GM12872 (cell line): ENCODE measurements at regions not wholly inside any gene's neighbourhood (a gene's known extent, or its start where the extent isn't known, plus 50 kb on each side); places are given as distances from the start of the nearest gene placed in this dataset.

Experiments
- TF ChIP-seq, protein P1 (sequence below): IDR thresholded peaks from 3 replicates; pipeline ENCODE4 v1.5.1; 2011; ENCODE audit warnings: low read depth, mild to moderate bottlenecking, low read length, moderate library complexity; ENCODE audit not compliant: insufficient read depth

DNA sequence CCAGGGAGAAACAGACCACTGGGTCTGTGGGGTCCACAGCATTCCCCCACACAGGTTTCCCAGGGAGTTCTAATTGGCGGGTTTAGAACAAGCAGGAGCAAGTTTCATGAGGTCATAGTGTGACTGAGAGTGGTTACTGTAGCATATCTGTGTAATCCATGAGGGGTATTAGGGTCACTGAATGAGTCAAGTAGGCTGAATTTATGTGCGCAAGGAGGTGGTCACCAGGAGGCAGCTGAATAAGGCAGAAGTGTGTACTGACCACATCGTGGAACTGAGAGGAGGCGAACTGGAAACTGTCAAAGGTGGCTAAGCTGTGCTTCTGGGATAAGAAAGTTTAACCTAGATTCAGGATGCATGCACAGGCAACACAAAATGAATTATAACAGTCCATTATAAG, 876.0 kb downstream of the METTL15 start:
- TF ChIP-seq, protein P1, sequence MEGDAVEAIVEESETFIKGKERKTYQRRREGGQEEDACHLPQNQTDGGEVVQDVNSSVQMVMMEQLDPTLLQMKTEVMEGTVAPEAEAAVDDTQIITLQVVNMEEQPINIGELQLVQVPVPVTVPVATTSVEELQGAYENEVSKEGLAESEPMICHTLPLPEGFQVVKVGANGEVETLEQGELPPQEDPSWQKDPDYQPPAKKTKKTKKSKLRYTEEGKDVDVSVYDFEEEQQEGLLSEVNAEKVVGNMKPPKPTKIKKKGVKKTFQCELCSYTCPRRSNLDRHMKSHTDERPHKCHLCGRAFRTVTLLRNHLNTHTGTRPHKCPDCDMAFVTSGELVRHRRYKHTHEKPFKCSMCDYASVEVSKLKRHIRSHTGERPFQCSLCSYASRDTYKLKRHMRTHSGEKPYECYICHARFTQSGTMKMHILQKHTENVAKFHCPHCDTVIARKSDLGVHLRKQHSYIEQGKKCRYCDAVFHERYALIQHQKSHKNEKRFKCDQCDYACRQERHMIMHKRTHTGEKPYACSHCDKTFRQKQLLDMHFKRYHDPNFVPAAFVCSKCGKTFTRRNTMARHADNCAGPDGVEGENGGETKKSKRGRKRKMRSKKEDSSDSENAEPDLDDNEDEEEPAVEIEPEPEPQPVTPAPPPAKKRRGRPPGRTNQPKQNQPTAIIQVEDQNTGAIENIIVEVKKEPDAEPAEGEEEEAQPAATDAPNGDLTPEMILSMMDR = no peak

DNA sequence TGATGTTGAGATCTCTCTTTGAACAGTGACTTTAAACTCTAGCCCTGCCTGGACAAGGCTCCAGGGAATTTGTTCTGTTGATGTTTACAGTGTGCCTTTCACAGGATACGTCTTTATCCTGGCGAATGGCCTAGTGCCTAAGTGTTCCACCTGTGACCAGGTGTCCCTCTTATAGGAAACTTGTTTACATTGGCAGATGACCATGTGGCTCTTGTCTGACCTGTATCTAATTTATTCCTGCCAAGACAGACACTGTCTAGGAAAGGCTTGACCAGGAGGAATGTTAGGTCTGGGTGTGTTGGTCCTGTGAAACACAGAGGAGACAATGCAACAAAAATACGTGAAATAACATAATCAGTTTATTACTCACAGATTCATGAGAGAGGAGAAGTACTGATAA, 875.6 kb downstream of the METTL15 start:
- TF ChIP-seq, protein P1 = no peak

DNA sequence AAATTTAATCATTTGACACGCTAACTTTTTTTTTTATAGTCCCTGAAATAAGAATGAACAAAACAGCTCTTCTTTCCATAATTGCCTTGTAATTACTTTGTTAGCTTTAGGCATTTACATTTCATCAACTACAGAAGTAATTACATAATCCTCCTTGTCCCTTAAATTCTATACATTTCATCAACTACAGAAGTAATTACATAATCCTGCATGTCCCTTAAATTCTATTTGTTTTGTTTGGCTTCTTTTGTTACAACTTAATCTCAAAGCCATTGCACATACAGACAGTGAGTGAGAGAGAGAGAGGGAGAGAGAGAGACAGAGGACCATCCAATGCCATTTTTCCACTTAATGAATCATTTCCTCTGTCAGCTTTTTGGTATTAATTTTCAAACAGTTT, 873.2 kb downstream of the METTL15 start:
- TF ChIP-seq, protein P1 = no peak

DNA sequence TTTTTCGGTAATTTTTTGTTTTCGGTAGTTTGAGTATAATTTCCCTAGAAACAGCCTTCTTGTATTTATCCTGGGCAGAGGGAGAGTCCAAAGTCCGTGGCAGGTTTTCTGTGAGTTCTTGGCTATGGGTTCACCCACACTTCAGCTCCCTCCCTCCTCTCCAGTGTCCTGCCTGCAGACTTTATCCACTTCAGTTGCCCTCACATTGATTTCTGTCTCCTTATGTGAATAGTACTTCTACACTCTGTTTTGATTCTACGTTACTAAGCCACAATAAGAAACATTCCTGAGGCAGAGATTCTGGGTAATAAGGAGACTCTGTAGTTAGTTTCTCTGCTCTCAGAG, 868.6 kb downstream of the METTL15 start:
- TF ChIP-seq, protein P1 = no peak

DNA sequence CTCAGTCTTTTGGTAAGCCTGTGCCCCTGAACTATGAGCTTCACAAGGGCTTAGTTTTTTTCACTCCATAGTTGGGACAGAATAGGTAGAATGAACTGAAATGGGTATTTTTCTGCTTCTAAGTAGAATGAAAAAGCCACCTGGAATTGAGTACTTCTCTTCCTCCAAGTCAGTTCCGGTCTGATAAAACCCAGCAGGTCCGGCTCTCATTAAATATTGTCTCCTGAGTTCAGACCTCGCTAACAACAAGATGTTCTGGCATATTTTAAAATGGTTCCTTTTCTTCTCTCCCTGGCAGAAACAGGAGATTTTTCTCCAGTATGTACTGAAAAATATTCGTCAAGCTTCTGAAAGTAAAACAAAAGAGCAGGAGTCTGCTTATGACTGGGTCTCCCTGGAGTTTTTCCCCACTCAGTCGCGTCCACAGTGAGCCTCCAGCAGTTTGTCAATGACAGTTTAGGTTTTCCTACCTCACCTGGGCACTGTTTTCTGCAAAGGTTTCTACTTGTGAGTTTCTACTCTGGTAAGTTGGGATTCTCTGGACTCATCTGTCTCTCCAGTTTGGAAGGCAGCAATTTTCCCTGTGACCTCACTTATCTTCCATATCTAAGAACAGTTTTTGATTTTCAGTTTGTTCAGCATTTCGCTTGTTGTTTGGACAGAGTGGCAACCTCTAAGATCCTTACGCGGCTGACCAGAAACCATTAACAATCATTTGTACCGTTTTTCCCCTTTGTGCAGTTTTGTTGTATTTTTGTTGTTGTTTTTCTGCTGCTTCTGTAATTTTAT, 868.0 kb downstream of the METTL15 start:
- TF ChIP-seq, protein P1 = no peak

DNA sequence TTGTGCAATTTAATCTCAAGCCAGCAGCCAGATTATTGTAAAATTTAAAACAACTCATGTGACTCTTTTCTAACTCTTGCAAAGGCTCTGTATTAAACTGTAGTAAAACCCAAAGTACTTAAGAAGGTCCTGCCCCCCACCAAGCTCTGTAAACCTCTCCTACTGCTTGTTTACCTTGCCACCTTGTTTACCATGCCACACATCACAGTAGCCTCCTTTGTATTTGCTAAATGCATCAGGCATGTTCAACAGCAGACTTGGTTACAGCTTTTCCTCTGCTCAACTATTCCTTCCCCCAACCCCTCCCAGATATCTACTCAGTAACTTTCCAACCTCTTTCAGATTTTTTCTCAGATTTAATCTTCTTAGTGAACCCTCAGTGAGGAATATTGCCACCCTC, 861.6 kb downstream of the METTL15 start:
- TF ChIP-seq, protein P1 = no peak

DNA sequence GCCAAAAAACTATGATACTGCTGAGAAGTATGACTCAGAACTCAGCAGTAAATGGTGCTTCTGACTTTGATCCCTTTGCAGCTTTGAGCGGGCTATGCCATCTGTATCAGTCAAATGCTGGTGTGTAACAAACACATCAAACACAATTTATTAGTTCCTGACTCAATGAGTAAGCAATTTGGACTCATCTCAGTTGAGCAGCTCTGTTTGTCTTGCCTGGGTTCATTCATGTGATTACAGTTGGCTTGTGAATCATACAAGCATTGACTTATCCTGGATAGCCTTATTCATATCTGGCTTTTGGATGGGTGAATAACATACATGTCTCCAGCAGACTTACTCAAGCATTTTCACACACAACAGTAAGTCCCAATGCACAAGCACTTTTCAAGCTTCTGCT, 858.8 kb downstream of the METTL15 start:
- TF ChIP-seq, protein P1 = no peak
